OCI-LY7 (cell line): ENCODE measurements at regions not wholly inside any gene's neighbourhood (a gene's known extent, or its start where the extent isn't known, plus 50 kb on each side); places are given as distances from the start of the nearest gene placed in this dataset.

ENCODE experiments used
- BruUV-seq: library from RNA; stranded (reverse); fragments of 400-500 nt; replicated peaks from 2 replicates; lab custom pipeline; 2021; lab: Mats Ljungman, UMichigan
- CTCF ChIA-PET: fragments of 300-600 bp; sonication (Branson Sonifier 250); formaldehyde crosslinking; loops from one replicate; lab custom pipeline; 2022; ENCODE audit warnings: antibody characterized with exemption; ENCODE audit not compliant: unreplicated experiment; lab: Charles Lee
- POLR2A ChIA-PET: fragments of 300-600 bp; sonication (Branson Sonifier 250); formaldehyde crosslinking; loops from one replicate; lab custom pipeline; 2022; ENCODE audit warnings: antibody characterized with exemption; lab: Charles Lee
- DNase-seq: peaks from one replicate; pipeline ENCODE4 v3.0.0-alpha.2; 2015; ENCODE audit warnings: low spot score
- H2AFZ ChIP-seq: fragments of 200-600 bp; sonication (generic), shearing (Covaris generic); 2 replicates; pipeline ENCODE4 v1.6.1; 2014; ENCODE audit warnings: mild to moderate bottlenecking, antibody characterized with exemption, low read length, moderate library complexity
- H3K27ac ChIP-seq: fragments of 200-600 bp; sonication (generic); 2 replicates; pipeline ENCODE4 v1.5.1; 2014; ENCODE audit warnings: mixed run types, low read depth, mild to moderate bottlenecking, moderate library complexity, low read length, inconsistent platforms; ENCODE audit not compliant: poor library complexity, severe bottlenecking
- H3K36me3 ChIP-seq: fragments of 200-600 bp; sonication (generic); 2 replicates; pipeline ENCODE4 v1.6.1; 2014; ENCODE audit warnings: mild to moderate bottlenecking, antibody characterized with exemption, low read length, moderate library complexity, mixed read lengths; ENCODE audit not compliant: insufficient read depth
- H3K4me1 ChIP-seq: fragments of 200-600 bp; sonication (generic); 2 replicates; pipeline ENCODE4 v1.5.1; 2014; ENCODE audit warnings: mild to moderate bottlenecking, low read length; ENCODE audit not compliant: insufficient read depth, poor library complexity, severe bottlenecking
- H3K4me2 ChIP-seq: fragments of 200-600 bp; sonication (generic); 2 replicates; pipeline ENCODE4 v1.6.1; 2014; ENCODE audit warnings: mild to moderate bottlenecking, low read length
- H3K4me3 ChIP-seq: fragments of 200-600 bp; sonication (generic); 2 replicates; pipeline ENCODE4 v1.5.1; 2014; ENCODE audit warnings: mild to moderate bottlenecking, low read depth, low read length; ENCODE audit not compliant: poor library complexity, severe bottlenecking
- H3K79me2 ChIP-seq: fragments of 200-600 bp; sonication (generic); 2 replicates; pipeline ENCODE4 v1.6.1; 2016; ENCODE audit warnings: low read depth, mild to moderate bottlenecking, low read length, moderate library complexity, mixed read lengths; ENCODE audit not compliant: insufficient read depth
- H3K9me2 ChIP-seq: fragments of 200-600 bp; sonication (generic); 2 replicates; pipeline ENCODE4 v1.6.1; 2016; ENCODE audit warnings: mild to moderate bottlenecking, low read length, mixed read lengths; ENCODE audit not compliant: insufficient read depth
- H3K9me3 ChIP-seq: fragments of 200-600 bp; sonication (generic); 2 replicates; pipeline ENCODE4 v1.6.1; 2014; ENCODE audit warnings: mild to moderate bottlenecking, mixed run types, low read length, mixed read lengths
- H4K20me1 ChIP-seq: fragments of 200-600 bp; sonication (generic); 2 replicates; pipeline ENCODE4 v1.6.1; 2014; ENCODE audit warnings: mild to moderate bottlenecking, antibody characterized with exemption, low read length, moderate library complexity, mixed read lengths; ENCODE audit not compliant: insufficient read depth
- EZH2phosphoT487 ChIP-seq: fragments of 200-600 bp; sonication (generic); IDR thresholded peaks from 2 replicates; pipeline ENCODE4 v1.6.1; 2018; ENCODE audit warnings: low read depth, borderline replicate concordance, mild to moderate bottlenecking, mixed run types, antibody characterized with exemption, low read length, moderate library complexity, mixed read lengths
- intact Hi-C: fragments of 100-400 bp; cut with micrococcal nuclease; formaldehyde crosslinking; loops from one replicate; pipeline ENCODE4 v1.10.0; 2022; ENCODE audit not compliant: unreplicated experiment
- TF ChIP-seq, protein P1 (sequence below): fragments of 200-600 bp; sonication (generic); conservative IDR thresholded peaks from 2 replicates; pipeline ENCODE4 v1.5.1; 2014; ENCODE audit warnings: mild to moderate bottlenecking, antibody characterized with exemption, low read length, moderate library complexity, mixed read lengths

DNA sequence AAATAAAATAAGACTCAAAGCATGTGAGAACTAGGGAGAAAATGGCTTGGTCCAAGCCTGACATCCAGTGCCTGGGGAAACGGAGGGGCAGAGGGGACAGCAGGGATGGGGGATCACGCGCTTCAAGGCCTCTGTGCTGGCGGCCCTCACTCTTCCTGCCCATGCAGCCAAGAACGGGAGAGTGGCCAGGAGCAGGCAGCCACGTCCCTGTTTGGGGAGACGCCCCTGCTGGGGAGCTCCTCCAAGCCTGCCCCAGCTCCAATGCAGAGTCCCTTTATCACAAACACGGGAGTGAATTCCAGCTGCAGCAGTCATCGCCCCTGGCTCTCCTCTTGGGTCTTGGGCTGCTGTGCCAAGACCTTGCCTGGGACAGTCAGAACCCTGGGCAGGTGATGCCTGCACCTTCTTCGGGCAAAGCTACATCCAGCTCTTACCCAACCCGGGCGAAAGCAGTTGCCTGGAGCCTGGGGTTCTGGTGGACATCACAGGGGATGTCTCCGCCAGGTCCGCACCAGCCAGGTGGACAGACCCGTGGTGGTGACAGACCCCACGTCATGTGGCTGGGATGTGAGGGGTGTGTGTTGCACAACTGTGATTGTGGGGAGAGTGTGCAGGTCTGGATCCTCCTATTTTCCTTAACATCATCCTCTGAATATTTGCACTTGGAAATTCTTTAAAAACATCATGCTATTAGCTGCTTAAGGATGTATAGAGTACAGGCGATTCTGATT, 1391.3 kb downstream of the BRD1 start:
- Histone ChIP-seq H3K9me2 (no peaks in the 10 kb centered on the region), H3K79me2 (no peaks in the 10 kb centered on the region), H3K4me2 (no peak overlapping the region), H3K4me1 (no peaks in the 10 kb centered on the region), H3K9me3 (no peaks in the 10 kb centered on the region), H3K27ac (no peak overlapping the region), H4K20me1 (no peaks in the 10 kb centered on the region), H3K36me3 (no peaks in the 10 kb centered on the region), H3K4me3 (no peak overlapping the region), H2AFZ (no peak overlapping the region)
- no peak for TF ChIP-seq EZH2phosphoT487
- ChIA-PET CTCF (interaction anchor here (0.7 kb wide), 1 partner anchor 336 kb away, joined by 4 read pairs; no protein-coding TSS in a partner anchor), POLR2A (no interaction called here)
- BruUV-seq, result no TSS peak
- DNase-seq, result no peak
- intact Hi-C loops, result no loop called here

DNA sequence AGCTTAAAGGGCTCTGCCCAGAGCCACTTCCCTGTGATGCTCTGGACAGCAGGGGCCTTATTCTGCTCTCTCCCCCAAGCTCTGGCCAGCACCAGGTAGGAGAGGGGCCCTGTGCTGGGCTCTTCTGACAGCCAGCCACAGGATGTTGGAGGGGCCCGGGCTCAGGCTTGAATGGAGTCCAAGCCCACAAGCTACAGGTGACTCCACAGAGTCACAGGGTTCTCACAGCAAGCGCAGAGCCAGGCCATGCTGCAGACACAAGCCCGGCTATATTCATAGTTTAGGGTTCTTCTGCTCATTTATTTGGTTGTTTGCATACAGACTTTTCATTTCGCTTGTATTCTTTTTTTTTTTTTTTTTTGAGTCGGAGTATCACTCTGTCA, 1392.8 kb downstream of the BRD1 start:
- POLR2A ChIA-PET, result no interaction called here
- Histone ChIP-seq H2AFZ (no peak overlapping the region), H4K20me1 (no peaks in the 10 kb centered on the region), H3K4me1 (no peaks in the 10 kb centered on the region), H3K4me2 (no peak overlapping the region), H3K79me2 (no peaks in the 10 kb centered on the region), H3K27ac (no peak overlapping the region), H3K4me3 (no peak overlapping the region), H3K36me3 (no peaks in the 10 kb centered on the region), H3K9me3 (no peaks in the 10 kb centered on the region), H3K9me2 (no peaks in the 10 kb centered on the region)
- no TSS peak for BruUV-seq
- no peak for TF ChIP-seq EZH2phosphoT487
- TF ChIP-seq, protein P1, sequence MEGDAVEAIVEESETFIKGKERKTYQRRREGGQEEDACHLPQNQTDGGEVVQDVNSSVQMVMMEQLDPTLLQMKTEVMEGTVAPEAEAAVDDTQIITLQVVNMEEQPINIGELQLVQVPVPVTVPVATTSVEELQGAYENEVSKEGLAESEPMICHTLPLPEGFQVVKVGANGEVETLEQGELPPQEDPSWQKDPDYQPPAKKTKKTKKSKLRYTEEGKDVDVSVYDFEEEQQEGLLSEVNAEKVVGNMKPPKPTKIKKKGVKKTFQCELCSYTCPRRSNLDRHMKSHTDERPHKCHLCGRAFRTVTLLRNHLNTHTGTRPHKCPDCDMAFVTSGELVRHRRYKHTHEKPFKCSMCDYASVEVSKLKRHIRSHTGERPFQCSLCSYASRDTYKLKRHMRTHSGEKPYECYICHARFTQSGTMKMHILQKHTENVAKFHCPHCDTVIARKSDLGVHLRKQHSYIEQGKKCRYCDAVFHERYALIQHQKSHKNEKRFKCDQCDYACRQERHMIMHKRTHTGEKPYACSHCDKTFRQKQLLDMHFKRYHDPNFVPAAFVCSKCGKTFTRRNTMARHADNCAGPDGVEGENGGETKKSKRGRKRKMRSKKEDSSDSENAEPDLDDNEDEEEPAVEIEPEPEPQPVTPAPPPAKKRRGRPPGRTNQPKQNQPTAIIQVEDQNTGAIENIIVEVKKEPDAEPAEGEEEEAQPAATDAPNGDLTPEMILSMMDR, result no peak
- intact Hi-C loops, result no loop called here
- CTCF ChIA-PET, result no interaction called here
- no peak for DNase-seq

DNA sequence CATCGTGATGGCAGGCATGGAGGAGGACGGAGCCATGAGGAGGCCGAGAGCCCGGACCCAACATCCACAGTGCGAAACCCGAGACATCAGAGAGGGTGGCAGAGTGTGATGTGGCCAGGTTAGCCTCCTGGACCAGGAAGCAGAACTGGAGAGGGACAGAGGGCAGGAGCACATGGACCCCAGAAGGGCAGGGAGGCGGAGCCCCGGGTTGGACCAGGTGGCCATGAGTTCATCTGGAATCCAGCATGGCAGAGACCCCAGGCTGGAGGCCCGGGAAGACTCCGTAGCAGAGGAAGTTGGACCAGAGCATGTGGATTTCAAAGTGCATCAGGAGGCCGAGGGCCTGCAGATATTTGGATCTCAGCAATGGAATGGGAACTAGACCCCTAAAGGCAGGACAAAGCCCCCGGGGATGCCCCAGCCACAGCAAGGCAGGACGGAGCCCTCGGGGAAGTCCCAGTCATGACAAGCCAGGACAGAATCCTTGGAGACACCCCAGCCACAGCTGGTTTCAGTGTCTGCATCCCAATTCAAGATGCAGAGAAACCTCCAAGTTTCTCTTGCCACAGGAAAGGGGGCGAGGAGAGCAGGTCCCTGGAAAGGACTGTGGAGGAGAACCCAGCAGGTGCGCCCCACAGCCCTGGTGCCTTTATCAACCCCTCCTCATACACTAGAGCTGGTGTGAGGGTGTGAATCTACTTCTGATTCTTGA, 1393.4 kb downstream of the BRD1 start:
- H3K9me3 ChIP-seq, result no peaks in the 10 kb centered on the region
- H3K4me3 ChIP-seq, result no peak overlapping the region
- POLR2A ChIA-PET, result no interaction called here
- no peak overlapping the region for H2AFZ ChIP-seq
- TF ChIP-seq, protein P1, result no peak
- no peak for TF ChIP-seq EZH2phosphoT487
- CTCF ChIA-PET, result no interaction called here
- H4K20me1 ChIP-seq, result no peaks in the 10 kb centered on the region
- BruUV-seq, result no TSS peak
- intact Hi-C loops, result no loop called here
- H3K36me3 ChIP-seq, result no peaks in the 10 kb centered on the region
- no peak overlapping the region for H3K27ac ChIP-seq
- no peak overlapping the region for H3K4me2 ChIP-seq
- no peaks in the 10 kb centered on the region for H3K9me2 ChIP-seq
- DNase-seq, result no peak
- H3K79me2 ChIP-seq, result no peaks in the 10 kb centered on the region
- H3K4me1 ChIP-seq, result no peaks in the 10 kb centered on the region
